Natural killer cell (primary cell): ENCODE measurements at regions not wholly inside any gene's neighbourhood (a gene's known extent, or its start where the extent isn't known, plus 50 kb on each side); places are given as distances from the start of the nearest gene placed in this dataset.

Experiments used
- ATAC-seq, 3 donors: fragments of 150-1000 bp in 2 of 3; fragments of 200-7000 bp in 1 of 3; cut with Tn5 transposase; 1 replicate in 1 of 3; 2 replicates in 2 of 3; pipeline ENCODE4 v1.10.0; 2021; ENCODE audit warnings: mild to moderate bottlenecking in 2 of 3, moderate library complexity in 2 of 3
- DNase-seq, 2 donors: peaks; one replicate each; pipeline versions ENCODE4 v3.0.0 to v3.0.0-alpha.2; 2013 to 2021; ENCODE audit warnings: mixed read lengths in 1 of 2
- H3K27ac ChIP-seq: one replicate; pipeline ENCODE4 v1.5.1; 2013; ENCODE audit warnings: mild to moderate bottlenecking, low read length
- H3K27me3 ChIP-seq: one replicate; pipeline ENCODE4 v1.6.1; 2013; ENCODE audit warnings: low read length; ENCODE audit not compliant: control insufficient read depth, insufficient read depth
- H3K36me3 ChIP-seq: one replicate; pipeline ENCODE4 v1.6.1; 2013; ENCODE audit warnings: low read length; ENCODE audit not compliant: control insufficient read depth, insufficient read depth
- H3K4me1 ChIP-seq: one replicate; pipeline ENCODE4 v1.6.1; 2013; ENCODE audit warnings: low read length; ENCODE audit not compliant: control insufficient read depth, insufficient read depth
- H3K4me3 ChIP-seq: one replicate; pipeline ENCODE4 v1.5.1; 2013; ENCODE audit warnings: low read length
- H3K9me3 ChIP-seq: one replicate; pipeline ENCODE4 v1.6.1; 2013; ENCODE audit warnings: low read length; ENCODE audit not compliant: control insufficient read depth, insufficient read depth
- H3K27ac Mint-ChIP-seq, 2 donors: one replicate each; pipeline ENCODE4 v1.8.0; 2022; ENCODE audit warnings: mild to moderate bottlenecking in 2 of 2, mixed read lengths in 2 of 2, moderate library complexity in 1 of 2
- H3K27me3 Mint-ChIP-seq, 2 donors: one replicate each; pipeline ENCODE4 v1.8.0; 2022; ENCODE audit warnings: low read depth in 2 of 2, mixed read lengths in 2 of 2
- H3K36me3 Mint-ChIP-seq: one replicate; pipeline ENCODE4 v1.8.0; 2022; ENCODE audit warnings: mixed read lengths
- H3K4me1 Mint-ChIP-seq, 2 donors: one replicate each; pipeline ENCODE4 v1.8.0; 2022; ENCODE audit warnings: mixed read lengths in 2 of 2
- H3K4me3 Mint-ChIP-seq: one replicate; pipeline ENCODE4 v1.8.0; 2022; ENCODE audit warnings: mild to moderate bottlenecking, moderate library complexity, mixed read lengths
- H3K9me3 Mint-ChIP-seq, 2 donors: one replicate each; pipeline ENCODE4 v1.8.0; 2022; ENCODE audit warnings: mixed read lengths in 2 of 2
- CTCF ChIP-seq: fragments of 200-600 bp; IDR thresholded peaks from one replicate; pipeline ENCODE4 v1.8.0; 2022; ENCODE audit warnings: antibody characterized with exemption
- WGBS: methylation state at CpG from one replicate; pipeline ENCODE4 v1.1.7; 2013; ENCODE audit warnings: missing lambda C conversion rate; ENCODE audit not compliant: insufficient coverage; 5-methylcytosine and 5-hydroxymethylcytosine counted together
- intact Hi-C: fragments of 100-400 bp; cut with micrococcal nuclease; formaldehyde crosslinking; loops from one replicate; pipeline ENCODE4 v1.14.2; 2022

- no peak overlapping the region for H3K4me3 ChIP-seq
- no peak for DNase-seq
- H3K4me1 ChIP-seq = no peaks in the 10 kb centered on the region
- 46% methylated on average over 4 of the region's 4 CpGs for WGBS
- H3K9me3 Mint-ChIP-seq = no peaks in the 10 kb centered on the region
- intact Hi-C loops = no loop called here
- peaks cover 9 to 20% of the 10 kb centered on the region in 2 donors for H3K27me3 Mint-ChIP-seq
- no peaks in the 10 kb centered on the region for H3K36me3 Mint-ChIP-seq
- no peaks in the 10 kb centered on the region for H3K36me3 ChIP-seq
- H3K27ac Mint-ChIP-seq = no peak overlapping the region
- no peak for ATAC-seq
- no peak for TF ChIP-seq CTCF
- H3K27me3 ChIP-seq = no peaks in the 10 kb centered on the region
- no peak overlapping the region for H3K27ac ChIP-seq
- H3K4me1 Mint-ChIP-seq = no peaks in the 10 kb centered on the region
- no peak overlapping the region for H3K4me3 Mint-ChIP-seq
- no peaks in the 10 kb centered on the region for H3K9me3 ChIP-seq
Measured at GRCh38 chr2:235149240-235149659, 197.4 kb downstream of the SH3BP4 start.

- DNase-seq (no peak), ATAC-seq (no peak)
- 71% methylated on average over 1 of the region's 1 CpG for WGBS
- intact Hi-C loops = no loop called here
- no peak for TF ChIP-seq CTCF
- H3K9me3 ChIP-seq = no peaks in the 10 kb centered on the region
- Mint-ChIP-seq H3K36me3 (no peaks in the 10 kb centered on the region), H3K4me1 (no peaks in the 10 kb centered on the region), H3K27me3 (peaks cover 11 to 25% of the 10 kb centered on the region in 2 donors), H3K9me3 (no peaks in the 10 kb centered on the region), H3K4me3 (no peak overlapping the region), H3K27ac (no peak overlapping the region)
- no peaks in the 10 kb centered on the region for H3K36me3 ChIP-seq
- H3K27me3 ChIP-seq = no peaks in the 10 kb centered on the region
- no peak overlapping the region for H3K27ac ChIP-seq
- no peaks in the 10 kb centered on the region for H3K4me1 ChIP-seq
- H3K4me3 ChIP-seq = no peak overlapping the region
Measured at GRCh38 chr2:235149736-235150135, 197.9 kb downstream of the SH3BP4 start.

- H3K4me1 ChIP-seq = no peaks in the 10 kb centered on the region
- ATAC-seq (no peak), DNase-seq (no peak)
- no peaks in the 10 kb centered on the region for H3K9me3 ChIP-seq
- intact Hi-C loops = no loop called here
- no peaks in the 10 kb centered on the region for H3K4me1 Mint-ChIP-seq
- H3K9me3 Mint-ChIP-seq = no peaks in the 10 kb centered on the region
- 77% methylated on average over 2 of the region's 2 CpGs for WGBS
- no peak overlapping the region for H3K27ac Mint-ChIP-seq
- peaks cover 10 to 38% of the 10 kb centered on the region in 2 donors for H3K27me3 Mint-ChIP-seq
- no peak overlapping the region for H3K4me3 ChIP-seq
- no peaks in the 10 kb centered on the region for H3K36me3 Mint-ChIP-seq
- no peak for TF ChIP-seq CTCF
- no peaks in the 10 kb centered on the region for H3K27me3 ChIP-seq
- H3K27ac ChIP-seq = no peak overlapping the region
- H3K36me3 ChIP-seq = no peaks in the 10 kb centered on the region
- H3K4me3 Mint-ChIP-seq = no peak overlapping the region
Measured at GRCh38 chr2:235151152-235151551, 199.3 kb downstream of the SH3BP4 start.

DNA sequence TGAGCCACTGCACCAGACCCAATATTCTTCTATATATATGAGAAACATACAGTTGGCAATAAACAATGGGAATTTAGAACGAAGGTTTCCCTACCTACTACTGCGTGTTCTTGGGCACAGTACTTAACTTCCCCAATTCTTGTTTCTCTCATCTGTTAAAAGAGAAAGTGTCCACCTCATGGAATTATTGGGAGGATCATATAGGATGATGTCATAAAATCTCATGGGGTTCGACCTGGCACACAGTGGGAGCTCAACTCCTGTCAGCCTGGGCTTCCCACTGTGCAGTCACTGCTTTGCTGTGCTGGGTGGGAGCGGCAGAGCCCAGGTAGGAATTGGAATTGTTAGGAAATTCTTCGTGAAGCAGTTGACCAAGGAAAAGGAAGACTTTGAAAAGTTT is 203.3 kb downstream of the SH3BP4 start:
- Mint-ChIP-seq H3K4me1 (no peaks in the 10 kb centered on the region), H3K9me3 (no peaks in the 10 kb centered on the region), H3K4me3 (no peak overlapping the region), H3K36me3 (no peaks in the 10 kb centered on the region), H3K27ac (no peak overlapping the region), H3K27me3 (peaks cover 13 to 62% of the 10 kb centered on the region in 2 donors)
- Histone ChIP-seq H3K27ac (no peak overlapping the region), H3K9me3 (no peaks in the 10 kb centered on the region), H3K27me3 (no peaks in the 10 kb centered on the region), H3K4me1 (no peaks in the 10 kb centered on the region), H3K36me3 (no peaks in the 10 kb centered on the region), H3K4me3 (no peak overlapping the region)
- ATAC-seq (no peak), DNase-seq (no peak)
- intact Hi-C loops = no loop called here
- no peak for TF ChIP-seq CTCF
- 85% methylated on average over 1 of the region's 5 CpGs for WGBS
